Fibroblast of peridontal ligament (primary cell): ENCODE measurements at regions not wholly inside any gene's neighbourhood (a gene's known extent, or its start where the extent isn't known, plus 50 kb on each side); places are given as distances from the start of the nearest gene placed in this dataset.
"Not testable (repeated sequence)": the region's sequence is repeated elsewhere in the genome, so short reads cannot be mapped to it uniquely, and the experiment has no call there.

ENCODE experiments used
- DNase-seq: peaks from one replicate; pipeline ENCODE4 v3.0.0-alpha.2; 2010; ENCODE audit errors: extremely low read depth

DNA sequence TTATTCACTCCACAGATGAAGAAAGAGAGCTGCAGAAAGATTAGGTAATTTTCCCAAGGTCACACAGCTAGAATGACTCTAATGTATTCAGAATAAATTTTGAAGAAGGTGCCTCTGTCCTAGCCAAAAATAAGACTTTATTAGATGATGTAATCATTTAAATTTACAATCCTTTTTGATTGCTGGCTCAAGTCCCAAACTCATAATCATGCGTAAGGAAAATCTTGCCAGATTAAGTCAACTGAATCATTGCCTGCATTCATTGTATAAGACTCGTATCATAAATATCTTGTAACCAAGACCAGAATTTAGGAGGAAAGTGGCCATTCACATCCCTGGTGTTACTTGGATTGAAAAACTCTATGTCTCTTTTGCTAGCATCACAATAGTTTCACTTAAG is 53.1 kb upstream of the STK39 start:
- DNase-seq: peak; percentile 63

DNA sequence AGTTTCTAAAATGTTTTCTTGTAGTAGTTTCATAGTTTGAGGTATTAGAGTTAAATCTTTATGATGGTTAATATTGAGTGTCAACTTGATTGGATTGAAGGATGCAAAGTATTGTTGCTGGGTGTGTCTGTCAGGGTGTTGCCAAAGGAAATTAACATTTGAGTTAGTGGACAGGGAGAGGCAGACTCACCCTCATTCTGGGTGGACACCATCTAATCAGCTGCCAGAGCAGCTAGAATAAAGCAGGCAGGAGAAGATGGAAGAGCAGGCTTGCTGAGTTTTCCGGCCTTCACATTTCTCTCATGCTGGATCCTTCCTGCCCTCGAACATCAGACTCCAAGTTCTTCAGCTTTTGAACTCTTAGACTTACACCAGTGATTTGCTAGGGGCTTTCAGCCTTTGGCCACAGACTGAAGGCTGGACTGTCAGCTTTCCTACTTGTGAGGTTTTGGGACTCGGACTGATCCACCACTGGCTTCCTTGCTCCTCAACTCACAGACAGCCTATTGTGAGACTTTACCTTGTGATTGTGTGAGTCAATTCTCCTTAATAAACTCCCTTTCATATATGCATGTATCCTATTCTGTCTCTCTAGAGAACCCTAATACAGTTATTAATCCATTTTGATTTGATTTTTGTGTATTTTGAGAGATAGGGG is 56.8 kb upstream of the STK39 start:
- no peak for DNase-seq

DNA sequence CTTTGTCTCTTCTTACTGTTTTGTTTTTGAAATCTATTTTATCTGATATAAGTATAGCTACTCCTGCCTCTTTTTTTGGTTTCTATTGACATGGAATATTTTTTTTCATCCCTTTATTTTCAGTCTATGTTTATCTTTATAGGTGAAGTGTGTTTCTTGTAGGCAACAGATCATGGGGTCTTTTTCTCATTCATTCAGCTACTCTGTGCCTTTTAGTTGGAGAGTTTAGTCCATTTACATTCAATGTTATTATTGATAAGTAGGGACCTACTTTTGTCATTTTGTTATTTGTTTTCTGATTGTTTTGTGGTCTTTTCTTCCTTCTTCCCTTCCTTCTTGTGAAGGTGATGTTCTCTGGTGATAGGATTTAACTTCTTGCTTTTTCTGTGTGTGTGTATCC is 60.0 kb upstream of the STK39 start:
- no peak for DNase-seq

DNA sequence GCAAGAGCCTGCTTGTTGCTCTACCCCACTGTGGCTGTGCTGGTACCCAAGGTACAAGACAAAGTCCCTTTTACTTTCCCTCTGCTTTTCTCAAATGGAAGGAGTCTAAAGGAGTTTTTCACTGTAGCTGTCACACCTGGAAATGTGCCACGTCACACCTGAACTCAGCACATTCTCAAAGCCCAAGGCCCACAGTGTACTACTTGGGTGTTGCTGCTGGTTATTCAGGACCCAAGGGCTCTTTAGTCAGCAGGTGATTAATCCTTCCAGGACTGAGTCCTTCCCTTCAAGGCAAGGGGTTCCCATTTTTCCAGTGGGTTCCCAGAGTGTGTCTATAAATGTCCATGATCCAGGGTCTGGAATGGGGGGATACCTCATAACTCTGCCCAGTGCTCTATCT is 63.2 kb upstream of the STK39 start:
- DNase-seq: no peak

DNA sequence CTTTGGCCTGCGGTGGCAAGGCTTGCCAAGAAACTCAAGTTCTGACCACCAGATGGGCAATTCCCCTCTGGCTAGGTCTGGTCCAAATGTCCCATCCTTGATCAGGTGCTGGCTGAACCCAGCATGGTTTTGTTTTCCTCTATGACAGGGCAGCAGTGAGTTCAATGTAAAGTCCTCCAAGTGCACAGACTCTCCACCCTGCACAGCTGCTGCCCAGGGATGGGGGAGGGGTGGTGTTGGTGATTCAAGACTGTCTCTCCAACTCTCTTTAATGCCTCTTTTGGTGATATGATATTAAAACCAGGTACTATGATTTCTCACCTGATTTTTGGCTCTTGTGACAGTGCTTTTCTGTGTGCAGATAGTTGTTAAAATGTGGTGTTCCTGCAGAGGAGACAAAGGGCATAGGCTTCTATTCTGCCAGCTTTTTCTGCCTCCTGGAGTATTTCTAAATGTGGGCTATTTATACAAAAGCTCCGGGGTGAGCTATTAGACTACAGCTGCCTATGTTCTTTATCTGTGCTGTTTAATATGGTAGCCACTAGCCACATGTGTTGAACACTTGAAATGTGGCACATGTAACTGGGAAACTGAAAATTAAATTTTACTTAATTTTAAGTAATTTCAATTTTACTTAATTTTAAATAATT is 64.0 kb upstream of the STK39 start:
- DNase-seq: no peak

DNA sequence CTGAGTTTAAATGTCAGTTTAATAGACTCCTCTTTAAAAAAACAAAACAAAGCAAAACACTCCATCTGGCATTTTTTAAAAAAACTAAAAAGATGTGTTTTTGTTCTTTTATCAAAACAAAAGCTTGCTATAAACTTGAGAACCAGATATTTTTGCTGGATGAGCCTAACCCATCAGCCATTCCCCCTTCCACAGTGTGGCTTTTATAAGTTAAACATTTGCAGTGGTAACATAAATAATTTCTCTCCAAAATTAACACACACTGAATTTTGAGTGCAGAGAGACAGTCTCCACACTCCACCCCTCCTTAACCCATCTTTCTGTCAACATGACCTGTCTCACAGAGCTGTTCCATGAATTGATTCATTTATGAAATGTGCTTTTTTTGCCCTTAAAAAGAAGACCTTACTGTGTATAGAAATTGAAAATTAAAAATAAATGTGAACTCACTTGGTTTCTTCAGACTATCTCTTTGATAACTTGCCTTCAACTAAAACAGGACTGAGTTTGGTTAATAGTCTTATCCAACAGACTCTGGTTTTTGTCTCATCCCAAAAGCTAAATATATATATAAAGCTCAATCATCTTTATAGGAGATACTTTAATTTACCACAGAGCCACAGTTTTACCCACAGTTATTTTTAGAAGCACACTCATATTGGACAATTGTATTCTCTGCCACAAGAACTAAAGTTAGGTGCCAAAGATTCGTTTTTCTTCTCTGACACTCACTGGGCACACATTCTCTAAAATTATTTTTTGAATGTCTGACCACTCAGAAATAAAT is 64.8 kb upstream of the STK39 start:
- DNase-seq: peak; percentile 60

DNA sequence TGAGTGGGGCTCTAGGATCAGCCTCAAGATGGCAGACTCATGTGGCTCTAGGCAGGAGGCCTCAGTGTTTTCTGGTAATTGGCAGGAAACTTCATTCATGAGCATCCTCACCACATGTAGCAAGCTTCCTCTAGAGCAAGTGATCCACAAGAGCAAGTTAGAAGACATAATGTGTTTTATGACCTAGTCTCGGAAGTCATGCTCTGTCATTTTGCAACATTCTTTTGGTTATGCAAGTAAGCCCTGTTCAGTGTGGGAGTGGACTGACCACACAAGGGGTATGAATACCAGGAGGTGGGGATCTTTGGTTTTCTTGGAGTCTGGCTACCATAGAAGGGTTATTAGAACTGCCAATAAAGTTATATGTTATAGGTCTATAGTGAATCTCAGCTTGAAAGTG is 66.8 kb upstream of the STK39 start:
- DNase-seq: no peak

DNA sequence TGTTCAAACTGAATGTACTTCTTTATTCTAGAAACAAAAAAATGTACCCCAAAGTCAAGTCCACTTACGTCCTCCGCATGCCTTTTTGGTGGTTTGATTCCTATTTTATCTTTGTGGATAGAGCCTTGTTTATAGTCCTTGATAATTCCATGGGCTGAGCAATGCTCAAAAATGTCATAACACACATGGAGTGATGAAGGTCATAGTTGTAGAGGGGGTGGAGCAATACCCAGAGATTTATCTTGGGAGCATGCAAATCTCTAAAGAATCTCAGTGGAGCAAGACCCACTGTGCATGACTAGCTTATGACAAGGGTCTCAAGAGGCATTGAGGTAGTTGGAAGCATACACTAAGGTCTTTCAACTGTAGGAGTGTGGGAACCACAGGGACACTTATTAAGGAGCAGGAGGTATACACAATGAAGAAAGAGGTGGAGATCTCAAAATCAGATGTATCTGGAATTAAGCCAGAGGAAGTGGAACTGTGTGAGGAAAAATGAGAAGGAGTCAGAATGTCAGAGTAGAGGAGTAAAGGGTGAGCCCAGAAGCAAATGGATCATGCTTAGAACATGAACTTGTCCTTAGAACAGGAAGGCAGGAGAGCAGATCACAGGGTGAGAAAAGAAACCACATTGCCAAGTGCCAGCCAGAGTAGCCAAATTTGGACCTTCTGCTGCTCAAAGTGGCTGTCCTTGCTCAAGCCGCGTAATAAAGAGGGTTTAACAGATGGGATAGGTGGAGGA is 68.1 kb upstream of the STK39 start:
- DNase-seq: peak; percentile 19

DNA sequence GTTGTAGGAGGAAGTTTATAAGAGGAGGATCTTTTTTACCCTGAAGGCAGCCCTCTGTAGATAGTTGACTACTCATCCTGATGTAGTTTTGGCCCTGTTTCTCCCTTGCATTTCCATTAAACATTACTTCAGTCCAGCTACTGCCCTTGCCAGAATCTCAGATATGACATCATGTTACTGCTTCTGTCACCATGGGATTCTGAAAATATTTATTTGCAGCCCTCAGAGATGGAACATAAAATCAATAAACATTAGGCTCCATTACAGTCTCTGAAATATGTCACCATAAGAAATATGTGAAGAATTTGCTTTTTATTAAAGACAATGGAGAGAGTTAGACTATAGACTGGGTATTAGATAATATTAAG is 68.7 kb upstream of the STK39 start:
- DNase-seq: peak; percentile 54

DNA sequence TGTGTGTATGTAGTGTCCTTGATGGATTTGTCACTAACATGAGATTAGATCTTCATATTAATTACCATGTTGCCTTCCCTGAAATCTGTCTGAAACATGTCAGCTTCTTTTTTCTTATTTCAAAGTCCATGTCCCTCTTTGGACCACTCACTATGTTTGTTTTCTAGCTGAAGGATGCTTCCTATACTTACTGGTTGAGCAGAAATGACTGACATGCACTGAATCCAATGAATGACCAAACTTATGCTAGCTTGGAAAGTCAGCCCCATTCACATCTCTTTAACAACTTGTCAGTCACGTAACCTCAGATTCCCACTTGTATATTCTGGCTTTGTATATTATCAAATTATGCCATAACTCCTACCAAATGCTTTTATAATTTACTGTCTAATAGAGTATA is 69.9 kb upstream of the STK39 start:
- DNase-seq: no peak

DNA sequence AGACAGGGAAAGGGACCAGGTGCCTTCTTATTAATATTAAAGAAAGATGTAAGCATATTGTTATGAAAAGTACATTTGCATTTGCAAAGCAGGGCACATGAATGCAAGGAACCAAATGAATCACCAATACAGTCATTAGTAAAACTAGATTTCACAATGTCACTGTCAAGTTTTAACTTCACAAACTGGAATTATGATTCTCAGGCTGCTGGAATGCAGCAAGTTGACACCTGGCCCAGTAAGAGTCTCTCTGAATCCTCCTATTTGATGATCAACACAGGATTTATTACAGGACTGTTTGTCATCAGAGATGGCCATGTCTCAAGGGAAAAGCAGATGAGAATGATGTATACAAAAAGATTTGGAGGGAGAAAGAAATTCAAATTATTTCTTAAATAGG is 72.9 kb upstream of the STK39 start:
- DNase-seq: no peak

DNA sequence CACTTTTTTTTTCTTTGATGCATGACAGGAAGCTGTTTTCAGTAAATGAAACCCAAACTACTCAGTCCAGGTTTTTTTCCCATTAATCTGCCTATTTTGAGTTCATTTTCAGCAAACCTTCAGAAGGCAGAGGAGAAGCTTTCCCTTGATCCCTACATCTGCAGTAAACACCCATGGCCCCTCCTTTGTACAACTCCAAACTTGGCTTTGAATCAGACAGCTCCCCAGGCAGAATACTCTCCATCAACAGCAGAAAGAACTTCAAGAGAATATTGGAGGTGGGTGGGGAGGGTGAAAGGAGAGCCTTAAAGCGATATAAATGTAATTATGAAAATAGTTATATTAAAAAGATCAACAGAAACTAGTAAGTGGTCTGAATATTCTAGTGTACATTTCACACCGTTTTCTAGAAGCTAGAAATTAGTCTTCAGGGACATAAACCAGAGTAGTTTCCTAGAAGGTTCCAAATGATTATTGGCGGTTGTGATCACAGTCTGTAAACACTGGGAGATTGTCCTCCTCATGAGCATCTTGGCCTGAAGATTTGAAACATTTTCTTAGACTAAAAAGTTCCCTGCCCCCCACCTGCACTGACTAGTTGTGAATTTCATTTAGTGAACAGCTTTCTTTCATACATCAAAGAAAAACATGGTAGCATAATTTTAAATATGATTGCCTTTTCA is 75.1 kb upstream of the STK39 start:
- DNase-seq: no peak

DNA sequence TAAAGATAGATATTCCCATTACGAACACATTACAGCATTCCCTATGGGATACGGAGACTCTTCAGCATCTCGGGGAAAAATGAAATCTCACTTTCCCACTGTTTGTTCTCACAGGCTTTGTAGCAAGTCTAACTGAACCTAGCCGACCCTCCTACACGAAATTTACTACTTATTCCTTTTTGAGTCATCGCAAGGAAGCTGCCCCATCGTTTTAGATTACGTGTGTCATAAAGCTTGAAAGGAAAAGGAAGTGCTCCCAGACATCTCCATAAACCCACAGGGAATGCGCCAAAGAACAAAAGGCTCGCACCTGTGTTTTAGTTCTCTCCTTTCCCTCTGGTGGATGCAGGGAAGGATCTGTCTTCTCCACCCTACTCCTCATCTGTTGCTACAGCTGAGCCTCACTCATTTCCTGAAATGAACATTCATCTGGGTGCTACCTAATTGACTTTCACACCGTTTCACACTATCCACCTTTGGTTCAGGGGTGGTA is 76.2 kb upstream of the STK39 start:
- no peak for DNase-seq

DNA sequence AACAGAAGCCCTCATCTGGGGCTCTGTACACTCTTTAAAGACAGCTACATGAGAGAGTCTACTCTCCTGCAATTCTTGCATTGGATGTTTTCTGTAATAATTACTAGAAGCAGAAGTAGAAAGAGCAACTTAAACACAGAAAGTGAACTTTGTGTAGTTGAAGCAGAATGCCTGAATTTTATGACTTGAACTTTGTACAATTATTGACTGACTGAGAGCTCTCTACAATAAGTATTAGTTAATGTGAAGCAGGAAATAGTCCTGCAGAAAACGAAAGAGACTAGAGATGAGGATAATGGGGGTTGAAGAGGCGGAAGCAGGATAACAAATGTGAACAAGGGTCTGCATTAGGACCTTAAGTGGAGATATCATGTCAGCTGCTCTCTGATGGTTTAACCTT is 79.2 kb upstream of the STK39 start:
- DNase-seq: no peak

DNA sequence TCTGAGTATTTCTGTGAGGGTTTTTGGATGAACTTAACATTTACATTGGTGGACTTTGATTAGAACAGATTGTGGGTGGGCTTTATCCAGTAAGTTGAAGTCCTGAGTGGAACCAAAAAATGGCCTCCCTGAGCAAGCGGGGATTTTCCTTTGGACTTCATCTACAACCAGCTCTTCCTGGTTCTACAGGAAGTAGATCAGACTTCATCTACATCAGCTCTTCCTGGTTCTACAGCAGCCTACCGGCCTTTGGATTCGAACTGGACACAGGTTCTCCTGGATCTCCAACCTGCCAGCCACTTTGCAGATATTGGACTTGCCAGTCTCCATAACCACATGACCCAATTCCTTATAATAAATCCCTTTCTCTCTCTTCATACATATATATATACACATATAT is 79.9 kb upstream of the STK39 start:
- no peak for DNase-seq

DNA sequence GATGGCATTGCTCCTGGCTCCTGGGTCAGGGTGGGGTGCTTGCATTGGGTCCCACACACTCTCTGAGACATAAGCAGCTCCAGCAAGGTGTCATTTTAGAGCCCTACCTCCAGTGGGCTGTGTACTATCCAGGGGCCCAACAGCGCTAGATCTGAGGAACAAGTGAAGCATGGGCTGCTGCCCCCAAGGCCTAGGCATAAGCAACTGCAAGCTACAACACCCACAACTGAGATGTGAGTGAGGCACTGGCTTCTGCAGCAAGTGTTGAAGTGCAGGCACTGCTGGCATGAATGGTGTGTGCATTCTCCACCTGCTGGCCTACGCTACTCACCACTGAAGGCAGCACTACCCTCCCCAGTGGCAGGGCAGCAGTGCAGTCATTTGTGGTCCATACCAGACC is 81.0 kb upstream of the STK39 start:
- DNase-seq: no peak

DNA sequence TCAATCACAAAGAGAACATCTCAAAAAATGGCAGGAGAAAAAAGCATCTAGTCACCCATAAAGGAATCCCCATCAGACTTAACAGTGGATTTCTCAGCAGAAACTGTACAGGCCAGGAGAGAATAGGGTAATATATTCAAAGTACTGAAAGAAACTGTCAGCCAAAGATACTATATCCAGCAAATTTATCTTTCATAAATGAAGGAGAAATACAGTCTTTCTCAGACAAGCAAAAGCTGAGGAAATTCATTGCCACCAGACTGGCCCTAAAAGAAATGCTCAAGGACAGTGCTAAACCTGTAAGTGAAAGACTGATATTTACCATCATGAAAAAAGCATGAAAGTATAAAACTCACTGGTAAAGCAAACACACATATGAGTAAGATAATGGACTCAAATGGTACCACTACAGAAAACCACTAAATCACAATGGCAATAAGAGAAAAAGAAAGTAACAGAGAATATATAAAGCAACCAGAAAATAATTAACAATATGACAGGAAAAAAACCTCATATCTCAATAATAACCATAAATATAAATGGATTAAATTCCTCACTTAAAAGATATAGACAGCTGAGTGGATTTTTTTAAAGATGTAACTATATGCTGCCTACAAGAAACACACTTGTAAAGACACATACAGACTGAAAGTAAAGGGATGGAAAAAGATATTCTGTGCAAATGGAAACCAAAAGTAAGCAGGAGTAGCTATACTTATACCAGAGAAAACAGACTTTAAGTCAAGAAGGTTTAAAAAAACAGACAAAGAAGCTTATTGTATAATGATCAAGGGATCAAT is 83.4 kb upstream of the STK39 start:
- DNase-seq: no peak

DNA sequence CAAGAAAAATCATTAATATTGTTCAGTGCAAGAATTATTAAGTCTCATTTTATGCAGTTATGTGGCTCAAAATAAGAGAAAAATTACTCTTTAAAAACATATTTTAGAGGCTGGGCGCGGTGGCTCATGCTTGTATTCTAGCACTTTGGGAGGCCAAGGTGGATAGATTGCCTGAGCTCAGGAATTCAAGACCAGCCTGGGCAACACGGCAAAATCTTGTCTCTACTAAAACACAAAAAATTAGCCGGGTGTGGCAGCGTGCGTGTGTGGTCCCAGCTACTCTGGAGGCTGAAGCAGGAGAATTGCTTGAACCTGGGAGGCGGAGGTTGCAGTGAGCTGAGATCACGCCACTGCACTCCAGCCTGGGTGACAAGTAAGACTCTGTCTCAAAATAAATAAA is 87.9 kb upstream of the STK39 start:
- not testable (repeated sequence) for DNase-seq

DNA sequence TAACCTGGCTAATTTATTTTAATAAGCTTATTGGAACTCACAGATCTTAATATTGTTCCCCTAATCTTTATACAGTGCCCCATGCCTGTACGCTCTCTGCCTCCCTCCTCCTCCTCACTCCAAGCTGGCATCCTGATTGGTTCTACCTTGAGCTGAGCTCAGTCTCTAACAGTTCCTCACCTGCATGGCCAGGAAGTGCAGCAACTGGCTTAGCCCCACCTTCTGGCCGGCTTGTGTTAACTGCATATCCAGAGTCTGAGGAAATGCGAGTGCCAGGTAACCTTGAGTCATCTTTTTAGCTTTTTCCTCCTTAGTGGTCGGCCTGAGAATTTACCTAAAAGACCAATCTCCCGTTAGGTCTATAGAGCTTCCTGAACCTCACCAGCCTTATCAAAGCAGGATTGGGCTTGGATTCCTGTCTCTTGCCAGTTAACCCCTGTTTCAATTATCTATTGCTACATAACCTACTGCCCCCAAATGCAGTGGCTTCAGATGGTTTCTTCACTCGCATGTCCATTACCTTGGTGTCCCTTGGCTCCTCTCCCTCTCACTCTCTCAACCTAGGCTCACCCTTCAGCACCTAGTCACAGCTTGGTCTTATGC is 89.5 kb upstream of the STK39 start:
- DNase-seq: no peak

DNA sequence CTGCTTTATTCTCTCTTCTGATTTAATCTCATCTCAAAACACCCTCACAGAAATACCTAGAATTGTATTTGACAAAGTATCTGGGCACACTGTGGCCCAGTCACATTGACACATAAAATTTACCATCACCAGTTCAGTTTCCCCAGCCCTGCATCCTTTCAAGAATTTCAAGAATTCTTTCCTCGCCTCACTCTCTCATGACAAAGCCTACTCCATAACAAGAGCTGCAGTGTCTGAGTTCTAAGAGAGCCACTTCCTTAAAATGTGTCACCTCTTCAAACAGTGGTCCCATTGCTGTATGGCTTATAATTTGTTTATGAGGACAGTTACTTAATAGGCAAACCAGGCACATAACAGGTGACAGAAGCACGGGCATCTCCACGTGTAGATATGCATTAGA is 90.9 kb upstream of the STK39 start:
- no peak for DNase-seq
